ENCODE measurements at regions not wholly inside any gene's neighbourhood (a gene's known extent, or its start where the extent isn't known, plus 50 kb on each side); places are given as distances from the start of the nearest gene placed in this dataset.
A peak's percentile ranks its signal among the peaks of the same experiment; 100 is the strongest.

- Histone ChIP-seq H3K18ac (ENCODE audit: insufficient read length, low read depth, low read length) (no peak overlapping the region), H3K27me3 (ENCODE audit: insufficient read depth, low read length) (peaks cover 51% of the 10 kb centered on the region), H2BK5ac (ENCODE audit: insufficient read length, low read length) (no peak overlapping the region), H3K14ac (ENCODE audit: insufficient read depth, low read length) (no peak overlapping the region), H3K27ac (ENCODE audit: insufficient read length, low read depth, low read length) (no peak overlapping the region), H4K20me1 (ENCODE audit: control insufficient read depth, insufficient read depth, insufficient read length) (no peaks in the 10 kb centered on the region), H3K9ac (ENCODE audit: extremely low read depth, insufficient read length, low read length) (no peak overlapping the region), H3K79me2 (ENCODE audit: insufficient read depth, low read length) (no peaks in the 10 kb centered on the region), H2AK5ac (ENCODE audit: insufficient read length, low read length) (no peak overlapping the region), H3T11ph (ENCODE audit: low read length) (no peak overlapping the region), H4K91ac (ENCODE audit: insufficient read length, low read depth, low read length) (no peak overlapping the region), H4K5ac (ENCODE audit: insufficient read length, low read depth, low read length) (no peak overlapping the region), H3K23me2 (ENCODE audit: insufficient read length, low read depth, low read length, poor library complexity, severe bottlenecking) (no peaks in the 10 kb centered on the region), H4K8ac (replicated peaks; ENCODE audit: insufficient read length, low read depth, low read length) (no peak overlapping the region), H3K56ac (ENCODE audit: insufficient read length, low read depth, low read length) (no peak overlapping the region), H3K9me3 (ENCODE audit: control insufficient read depth, low read depth, low read length) (no peaks in the 10 kb centered on the region), H2BK12ac (ENCODE audit: insufficient read length, low read depth, low read length) (no peak overlapping the region), H3K4me1 (ENCODE audit: insufficient read depth, low read length) (no peaks in the 10 kb centered on the region), H2AFZ (ENCODE audit: low read length) (no peak overlapping the region), H3K4ac (ENCODE audit: low read depth, low read length) (no peak overlapping the region), H2BK120ac (ENCODE audit: low read depth, low read length, poor library complexity, severe bottlenecking) (no peak overlapping the region), H3K23ac (ENCODE audit: insufficient read length, low read depth, low read length) (no peak overlapping the region), H3K79me1 (ENCODE audit: insufficient read depth, low read depth, low read length, poor library complexity, severe bottlenecking) (no peaks in the 10 kb centered on the region), H2BK15ac (ENCODE audit: low read depth, low read length) (no peak overlapping the region), H2BK20ac (ENCODE audit: low read depth, low read length, poor library complexity, severe bottlenecking) (no peak overlapping the region), H3K4me2 (ENCODE audit: insufficient read depth, insufficient read length, low read length) (no peak overlapping the region)
- Mint-ChIP-seq H3K9me3 (peaks cover 0 to 14% of the 10 kb centered on the region in 2 experiments; a peak in 2 of 5 replicates), H3K4me3 (no peak overlapping the region; a peak in 1 of 5 replicates), H3K27me3 (ENCODE audit: low read depth) (peaks cover 100% of the 10 kb centered on the region), H3K27ac (no peak overlapping the region; a peak in 1 of 7 replicates), H3K4me1 (peaks cover 12 to 19% of the 10 kb centered on the region in 2 experiments), H3K36me3 (ENCODE audit: insufficient read depth in 1 of 3, low read depth in 3 of 3) (no peaks in the 10 kb centered on the region)
- TF ChIP-seq, protein P1, sequence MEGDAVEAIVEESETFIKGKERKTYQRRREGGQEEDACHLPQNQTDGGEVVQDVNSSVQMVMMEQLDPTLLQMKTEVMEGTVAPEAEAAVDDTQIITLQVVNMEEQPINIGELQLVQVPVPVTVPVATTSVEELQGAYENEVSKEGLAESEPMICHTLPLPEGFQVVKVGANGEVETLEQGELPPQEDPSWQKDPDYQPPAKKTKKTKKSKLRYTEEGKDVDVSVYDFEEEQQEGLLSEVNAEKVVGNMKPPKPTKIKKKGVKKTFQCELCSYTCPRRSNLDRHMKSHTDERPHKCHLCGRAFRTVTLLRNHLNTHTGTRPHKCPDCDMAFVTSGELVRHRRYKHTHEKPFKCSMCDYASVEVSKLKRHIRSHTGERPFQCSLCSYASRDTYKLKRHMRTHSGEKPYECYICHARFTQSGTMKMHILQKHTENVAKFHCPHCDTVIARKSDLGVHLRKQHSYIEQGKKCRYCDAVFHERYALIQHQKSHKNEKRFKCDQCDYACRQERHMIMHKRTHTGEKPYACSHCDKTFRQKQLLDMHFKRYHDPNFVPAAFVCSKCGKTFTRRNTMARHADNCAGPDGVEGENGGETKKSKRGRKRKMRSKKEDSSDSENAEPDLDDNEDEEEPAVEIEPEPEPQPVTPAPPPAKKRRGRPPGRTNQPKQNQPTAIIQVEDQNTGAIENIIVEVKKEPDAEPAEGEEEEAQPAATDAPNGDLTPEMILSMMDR (conservative IDR thresholded peaks at IDR 0.05) = no peak
- peak; percentile 20 for DNase-seq
- whole genome bisulfite sequencing (ENCODE audit: extremely low coverage, insufficient read length, low lambda C conversion rate) = no CpG with 5 or more reads among the region's 11 CpGs
Measured at GRCh38 chr1:20405893-20406604, 80.0 kb downstream of the CAMK2N1 start.

Measured in H9 (cell line).